ENCODE measurements at regions not wholly inside any gene's neighbourhood (a gene's known extent, or its start where the extent isn't known, plus 50 kb on each side); places are given as distances from the start of the nearest gene placed in this dataset.
"Not testable (repeated sequence)": the region's sequence is repeated elsewhere in the genome, so short reads cannot be mapped to it uniquely, and the experiment has no call there.

GRCh38 chr15:34490417-34491193, 53.0 kb upstream of the GOLGA8A start:
- FAIRE-seq (no peak), DNase-seq (ENCODE audit: insufficient read length, low spot score) (no peak)
- TF ChIP-seq POLR2A (IDR thresholded peaks at IDR 0.05; ENCODE audit: low read depth, low read length) = no peak

- not testable (repeated sequence) for FAIRE-seq; DNase-seq (ENCODE audit: insufficient read length, low spot score)
These were observed 51.7 kb upstream of the GOLGA8A start for GRCh38 chr15:34488973-34489959.

All from H54 (cell line).